SK-N-SH treated with all-trans-retinoic acid at 6 μM for 48 hours (cell line): ENCODE measurements at regions not wholly inside any gene's neighbourhood (a gene's known extent, or its start where the extent isn't known, plus 50 kb on each side); places are given as distances from the start of the nearest gene placed in this dataset.
A peak's percentile ranks its signal among the peaks of the same experiment; 100 is the strongest.
"Not testable (repeated sequence)": the region's sequence is repeated elsewhere in the genome, so short reads cannot be mapped to it uniquely, and the experiment has no call there.

ENCODE experiments used
- ATAC-seq: fragments of 200-7000 bp; cut with Tn5 transposase; 3 replicates; pipeline ENCODE4 v1.9.1; 2020; ENCODE audit warnings: mild to moderate bottlenecking, moderate library complexity
- ARNTL ChIP-seq: fragments of 450-650 bp; formaldehyde crosslinking; IDR thresholded peaks from 2 replicates; pipeline ENCODE4 v1.5.0; 2020; ENCODE audit warnings: low read depth, mild to moderate bottlenecking, moderate library complexity, borderline replicate concordance
- BACH2 ChIP-seq: fragments of 250-450 bp; sonication (Bioruptor Pico); IDR thresholded peaks from 2 replicates; pipeline ENCODE4 v1.9.0; 2021; ENCODE audit warnings: mild to moderate bottlenecking, borderline replicate concordance
- CSDC2 ChIP-seq: fragments of 250-450 bp; sonication (Bioruptor Pico); IDR thresholded peaks from 2 replicates; pipeline ENCODE4 v1.5.0; 2020; ENCODE audit warnings: mild to moderate bottlenecking, moderate library complexity
- CSRNP3 ChIP-seq: fragments of 250-450 bp; sonication (Bioruptor Pico); IDR thresholded peaks from 2 replicates; pipeline ENCODE4 v1.5.1; 2021; ENCODE audit warnings: mild to moderate bottlenecking, moderate library complexity
- ESRRG ChIP-seq: fragments of 250-450 bp; sonication (Bioruptor Pico); IDR thresholded peaks from 2 replicates; pipeline ENCODE4 v1.6.1; 2021; ENCODE audit warnings: mild to moderate bottlenecking
- GLIS3 ChIP-seq: fragments of 250-450 bp; sonication (Bioruptor Pico); IDR thresholded peaks from 2 replicates; pipeline ENCODE4 v1.5.0; 2020; ENCODE audit warnings: mild to moderate bottlenecking, moderate library complexity
- ISL1 ChIP-seq: fragments of 250-450 bp; sonication (Bioruptor Pico); IDR thresholded peaks from 2 replicates; pipeline ENCODE4 v2.1.2; 2022; ENCODE audit warnings: mild to moderate bottlenecking, moderate library complexity
- POU6F1 ChIP-seq: fragments of 250-450 bp; sonication (Bioruptor Pico); IDR thresholded peaks from 2 replicates; pipeline ENCODE4 v1.8.0; 2021; ENCODE audit warnings: low read depth, mild to moderate bottlenecking, moderate library complexity, borderline replicate concordance
- PPARA ChIP-seq: fragments of 250-450 bp; sonication (Bioruptor Pico); IDR thresholded peaks from 2 replicates; pipeline ENCODE4 v1.5.0; 2020; ENCODE audit warnings: mild to moderate bottlenecking, borderline replicate concordance
- RARB ChIP-seq: fragments of 250-450 bp; sonication (Bioruptor Pico); IDR thresholded peaks from 2 replicates; pipeline ENCODE4 v1.8.0; 2021; ENCODE audit warnings: mild to moderate bottlenecking, moderate library complexity
- SNAI2 ChIP-seq: fragments of 250-450 bp; sonication (Bioruptor Pico); IDR thresholded peaks from 2 replicates; pipeline ENCODE4 v1.5.0; 2020; ENCODE audit warnings: mild to moderate bottlenecking, moderate library complexity
- TCF4 ChIP-seq: fragments of 250-450 bp; sonication (Bioruptor Pico); IDR thresholded peaks from 2 replicates; pipeline ENCODE4 v1.8.0; 2021; ENCODE audit warnings: mild to moderate bottlenecking, moderate library complexity, borderline replicate concordance
- TOX ChIP-seq: fragments of 250-450 bp; sonication (Bioruptor Pico); IDR thresholded peaks from 2 replicates; pipeline ENCODE4 v1.8.0; 2021; ENCODE audit warnings: mild to moderate bottlenecking, moderate library complexity, borderline replicate concordance
- ZC3H10 ChIP-seq: fragments of 250-450 bp; sonication (Bioruptor Pico); IDR thresholded peaks from 2 replicates; pipeline ENCODE4 v1.5.1; 2021; ENCODE audit warnings: mild to moderate bottlenecking, moderate library complexity
- ZFP3 ChIP-seq: fragments of 250-450 bp; sonication (Bioruptor Pico); IDR thresholded peaks from 2 replicates; pipeline ENCODE4 v1.5.0; 2020; ENCODE audit warnings: mild to moderate bottlenecking, moderate library complexity
- ZFP30 ChIP-seq: fragments of 450-650 bp; formaldehyde crosslinking; IDR thresholded peaks from 2 replicates; pipeline ENCODE4 v1.5.0; 2022; ENCODE audit warnings: mild to moderate bottlenecking, moderate library complexity
- ZNF565 ChIP-seq: fragments of 450-650 bp; formaldehyde crosslinking; conservative IDR thresholded peaks from 2 replicates; pipeline ENCODE4 v1.5.0; 2020; ENCODE audit warnings: low read depth, mild to moderate bottlenecking, moderate library complexity
- ZNF70 ChIP-seq: fragments of 450-650 bp; formaldehyde crosslinking; IDR thresholded peaks from 2 replicates; pipeline ENCODE4 v1.5.0; 2020; ENCODE audit warnings: mild to moderate bottlenecking, moderate library complexity
- ZNF8 ChIP-seq: fragments of 450-650 bp; formaldehyde crosslinking; IDR thresholded peaks from 2 replicates; pipeline ENCODE4 v1.5.0; 2020; ENCODE audit warnings: mild to moderate bottlenecking, moderate library complexity
- TF ChIP-seq, protein P1 (sequence below): fragments of 250-450 bp; sonication (Bioruptor Pico); IDR thresholded peaks from 2 replicates; pipeline ENCODE4 v1.5.0; 2020; ENCODE audit warnings: mild to moderate bottlenecking, moderate library complexity
- TF ChIP-seq, protein P2 (sequence below): fragments of 250-450 bp; sonication (Bioruptor Pico); IDR thresholded peaks from 2 replicates; pipeline ENCODE4 v1.5.1; 2020; ENCODE audit warnings: low read depth, mild to moderate bottlenecking, moderate library complexity

GRCh38 chr7:81833401-81833800 is 63.6 kb upstream of the HGF start:
- 0 out of 2 replicates have a peak, but pooled peaks have one; percentile 18 for TF ChIP-seq ISL1 (CRISPR knock-in tag)
- no peak for TF ChIP-seq TCF4 (CRISPR knock-in tag)
- no peak for ATAC-seq

DNA sequence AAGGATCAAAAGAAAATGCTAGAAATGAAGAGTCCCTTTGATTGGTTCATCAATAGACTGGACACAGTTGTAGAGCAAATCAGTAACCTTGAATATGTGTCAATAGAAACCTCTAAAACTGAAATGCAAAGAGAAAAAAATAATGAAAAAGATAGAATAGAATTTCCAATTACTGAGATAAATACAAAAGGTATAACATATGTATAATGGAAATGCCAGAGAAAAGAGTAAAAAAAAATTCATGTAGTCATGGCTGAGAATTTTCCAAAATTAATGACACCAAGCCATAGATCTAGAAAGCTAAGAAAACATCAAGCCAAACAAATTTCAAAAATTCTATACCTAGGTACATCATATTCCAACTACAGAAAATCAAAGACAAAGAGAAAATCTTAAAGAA is 62.0 kb upstream of the HGF start:
- TF ChIP-seq, protein P1, sequence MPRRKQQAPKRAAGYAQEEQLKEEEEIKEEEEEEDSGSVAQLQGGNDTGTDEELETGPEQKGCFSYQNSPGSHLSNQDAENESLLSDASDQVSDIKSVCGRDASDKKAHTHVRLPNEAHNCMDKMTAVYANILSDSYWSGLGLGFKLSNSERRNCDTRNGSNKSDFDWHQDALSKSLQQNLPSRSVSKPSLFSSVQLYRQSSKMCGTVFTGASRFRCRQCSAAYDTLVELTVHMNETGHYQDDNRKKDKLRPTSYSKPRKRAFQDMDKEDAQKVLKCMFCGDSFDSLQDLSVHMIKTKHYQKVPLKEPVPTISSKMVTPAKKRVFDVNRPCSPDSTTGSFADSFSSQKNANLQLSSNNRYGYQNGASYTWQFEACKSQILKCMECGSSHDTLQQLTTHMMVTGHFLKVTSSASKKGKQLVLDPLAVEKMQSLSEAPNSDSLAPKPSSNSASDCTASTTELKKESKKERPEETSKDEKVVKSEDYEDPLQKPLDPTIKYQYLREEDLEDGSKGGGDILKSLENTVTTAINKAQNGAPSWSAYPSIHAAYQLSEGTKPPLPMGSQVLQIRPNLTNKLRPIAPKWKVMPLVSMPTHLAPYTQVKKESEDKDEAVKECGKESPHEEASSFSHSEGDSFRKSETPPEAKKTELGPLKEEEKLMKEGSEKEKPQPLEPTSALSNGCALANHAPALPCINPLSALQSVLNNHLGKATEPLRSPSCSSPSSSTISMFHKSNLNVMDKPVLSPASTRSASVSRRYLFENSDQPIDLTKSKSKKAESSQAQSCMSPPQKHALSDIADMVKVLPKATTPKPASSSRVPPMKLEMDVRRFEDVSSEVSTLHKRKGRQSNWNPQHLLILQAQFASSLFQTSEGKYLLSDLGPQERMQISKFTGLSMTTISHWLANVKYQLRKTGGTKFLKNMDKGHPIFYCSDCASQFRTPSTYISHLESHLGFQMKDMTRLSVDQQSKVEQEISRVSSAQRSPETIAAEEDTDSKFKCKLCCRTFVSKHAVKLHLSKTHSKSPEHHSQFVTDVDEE: no peak
- TF ChIP-seq CSRNP3 (CRISPR knock-in tag): no peak
- TF ChIP-seq ZNF8: peak; percentile 30; the same call in 1 of the 2 replicates
- TF ChIP-seq TOX: no peak
- no peak for TF ChIP-seq ZC3H10 (CRISPR knock-in tag)
- TF ChIP-seq, protein P2, sequence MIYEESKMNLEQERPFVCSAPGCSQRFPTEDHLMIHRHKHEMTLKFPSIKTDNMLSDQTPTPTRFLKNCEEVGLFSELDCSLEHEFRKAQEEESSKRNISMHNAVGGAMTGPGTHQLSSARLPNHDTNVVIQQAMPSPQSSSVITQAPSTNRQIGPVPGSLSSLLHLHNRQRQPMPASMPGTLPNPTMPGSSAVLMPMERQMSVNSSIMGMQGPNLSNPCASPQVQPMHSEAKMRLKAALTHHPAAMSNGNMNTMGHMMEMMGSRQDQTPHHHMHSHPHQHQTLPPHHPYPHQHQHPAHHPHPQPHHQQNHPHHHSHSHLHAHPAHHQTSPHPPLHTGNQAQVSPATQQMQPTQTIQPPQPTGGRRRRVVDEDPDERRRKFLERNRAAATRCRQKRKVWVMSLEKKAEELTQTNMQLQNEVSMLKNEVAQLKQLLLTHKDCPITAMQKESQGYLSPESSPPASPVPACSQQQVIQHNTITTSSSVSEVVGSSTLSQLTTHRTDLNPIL (CRISPR knock-in tag): no peak
- ATAC-seq: no peak

- not testable (repeated sequence) for ATAC-seq
These were observed 59.7 kb upstream of the HGF start for GRCh38 chr7:81829511-81829910.

- no peak for ATAC-seq
- no peak for TF ChIP-seq PPARA (CRISPR knock-in tag)
- no peak for TF ChIP-seq ZNF8
- no peak for TF ChIP-seq TOX
- TF ChIP-seq SNAI2 (CRISPR knock-in tag): no peak
- no peak for TF ChIP-seq ARNTL (CRISPR knock-in tag)
- TF ChIP-seq ESRRG (CRISPR knock-in tag): no peak
- no peak for TF ChIP-seq GLIS3 (CRISPR knock-in tag)
- no peak for TF ChIP-seq ZFP30 (CRISPR knock-in tag)
- TF ChIP-seq CSDC2 (CRISPR knock-in tag): no peak
- TF ChIP-seq RARB (CRISPR knock-in tag): no peak
- no peak for TF ChIP-seq ZNF70
- no peak for TF ChIP-seq BACH2 (CRISPR knock-in tag)
These were observed 53.0 kb upstream of the HGF start for GRCh38 chr7:81822811-81823210.

- no peak for TF ChIP-seq ISL1 (CRISPR knock-in tag)
- TF ChIP-seq TCF4 (CRISPR knock-in tag): no peak
- TF ChIP-seq ZFP3 (CRISPR knock-in tag): no peak
- no peak for TF ChIP-seq ZNF565
- TF ChIP-seq POU6F1 (CRISPR knock-in tag): no peak
- TF ChIP-seq RARB (CRISPR knock-in tag): no peak
- no peak for TF ChIP-seq ZNF8
- no peak for TF ChIP-seq ESRRG (CRISPR knock-in tag)
These were observed 50.0 kb upstream of the HGF start for GRCh38 chr7:81819861-81820260.

More at GRCh38 chr7:81819861-81820260, 50.0 kb upstream of the HGF start:
- ATAC-seq: no peak
